ENCODE measurements at regions not wholly inside any gene's neighbourhood (a gene's known extent, or its start where the extent isn't known, plus 50 kb on each side); places are given as distances from the start of the nearest gene placed in this dataset.

- no peak for TF ChIP-seq TAF1 (IDR thresholded peaks at IDR 0.05; ENCODE audit: borderline replicate concordance, low read depth, low read length)
- TF ChIP-seq POLR2AphosphoS5 (IDR thresholded peaks at IDR 0.05; ENCODE audit: low read depth, low read length) = no peak
These were observed 82.2 kb upstream of the RANBP3L start for GRCh38 chr5:36383942-36384341.

Data from GM12892 (cell line).